GM20431 (cell line): ENCODE measurements at regions not wholly inside any gene's neighbourhood (a gene's known extent, or its start where the extent isn't known, plus 50 kb on each side); places are given as distances from the start of the nearest gene placed in this dataset.

ENCODE experiments used
- in situ Hi-C: fragments of 300-500 bp; cut with MseI, MboI; formaldehyde crosslinking; loops from one replicate; pipeline ENCODE4 v1.15.0; 2020; ENCODE audit warnings: low sequenced_read_pairs; ENCODE audit not compliant: unreplicated experiment

DNA sequence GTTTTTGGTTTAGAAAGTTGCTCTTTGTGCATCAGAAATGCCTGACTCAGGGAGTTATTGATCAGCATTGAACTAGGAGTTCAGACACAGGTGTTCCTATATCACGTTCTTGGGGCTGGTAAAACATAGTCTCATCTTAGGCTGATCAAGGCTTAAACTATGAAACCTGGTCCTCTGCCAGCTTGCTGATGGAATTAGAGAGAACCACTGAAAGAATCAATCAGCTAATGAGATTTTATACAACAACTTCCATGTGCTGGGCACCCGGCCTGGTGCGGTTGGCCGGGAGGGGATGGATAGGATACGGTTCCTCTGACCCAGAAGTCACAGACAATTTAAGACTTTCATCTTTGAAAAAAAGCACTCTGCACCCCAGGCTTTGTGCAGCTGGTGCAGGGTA is 164.9 kb downstream of the RDH14 start:
- in situ Hi-C loops = no loop called here

GRCh38 chr2:18387441-18388206 is 172.8 kb downstream of the RDH14 start:
- in situ Hi-C loops = no loop called here

DNA sequence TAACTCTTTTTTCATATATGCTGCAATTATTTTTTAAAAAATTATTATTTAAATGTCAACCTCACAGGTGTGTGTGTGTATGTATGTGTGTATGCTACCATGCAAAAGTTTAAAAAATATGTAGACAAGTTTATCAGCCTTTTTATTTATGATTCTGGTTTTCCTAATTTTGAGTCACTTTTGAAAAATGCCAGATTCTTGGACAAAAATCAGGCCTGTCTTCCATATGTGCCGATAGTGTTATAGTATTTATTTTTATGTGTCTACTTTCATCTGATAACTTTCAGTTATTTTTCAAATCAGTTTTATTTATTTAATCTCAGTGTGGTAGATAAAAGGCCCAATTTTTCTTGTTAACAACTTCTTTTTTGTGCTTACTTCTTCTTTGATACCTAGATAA is 176.2 kb downstream of the RDH14 start:
- in situ Hi-C loops = no loop called here

GRCh38 chr2:18381386-18381785 is 179.1 kb downstream of the RDH14 start:
- in situ Hi-C loops = no loop called here

- in situ Hi-C loops = no loop called here
Observed at GRCh38 chr2:18380321-18380720, 180.1 kb downstream of the RDH14 start.

DNA sequence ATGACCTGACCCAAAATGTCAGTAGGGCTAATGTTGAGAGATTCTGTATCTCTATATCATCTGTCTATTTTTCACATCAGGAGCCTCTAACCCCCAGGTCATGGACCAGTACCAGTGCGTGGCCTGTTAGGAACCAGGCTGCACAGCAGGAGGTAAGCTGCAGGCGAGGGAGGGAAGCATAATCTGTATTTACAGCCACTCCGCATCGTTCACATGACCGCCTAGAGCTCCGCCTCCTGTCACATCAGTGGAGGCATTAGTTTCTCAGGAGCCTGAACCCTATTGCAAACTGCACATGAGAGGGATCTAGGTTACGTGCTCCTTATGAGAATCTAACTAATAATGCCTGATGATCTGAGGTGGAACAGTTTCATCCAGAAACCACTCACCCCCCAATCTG is 180.6 kb downstream of the RDH14 start:
- in situ Hi-C loops = no loop called here

DNA sequence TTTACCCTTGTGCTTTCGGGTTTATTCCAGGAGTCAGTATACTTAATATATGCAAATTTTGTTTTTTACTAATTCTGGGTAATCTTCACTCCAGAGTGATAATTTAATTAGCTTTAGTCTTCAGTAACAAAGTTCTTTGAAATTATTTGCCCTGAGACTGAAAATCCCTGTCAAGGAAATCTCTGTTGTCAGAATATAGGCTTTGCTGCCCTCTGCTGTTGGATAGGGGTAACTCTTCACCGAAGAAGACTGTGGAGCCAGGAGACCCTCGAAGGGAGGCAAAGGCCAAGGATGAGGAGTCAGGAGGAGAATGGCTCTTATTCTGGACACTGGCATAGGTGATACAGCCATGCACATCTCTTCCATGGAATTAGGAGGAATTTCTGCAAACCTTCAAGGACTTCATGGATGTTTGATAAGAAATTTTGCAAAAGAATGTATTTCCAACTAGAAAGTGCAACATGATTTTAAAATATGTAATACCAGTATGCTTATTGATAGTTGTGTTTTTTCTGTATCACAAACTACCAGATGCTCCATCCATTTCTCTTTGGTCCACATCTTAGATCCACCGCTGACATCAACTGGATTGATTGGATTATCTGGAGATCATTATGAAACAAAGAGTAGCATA is 182.3 kb downstream of the RDH14 start:
- in situ Hi-C loops = no loop called here

- in situ Hi-C loops = no loop called here
Observed at GRCh38 chr2:18376936-18377335, 183.5 kb downstream of the RDH14 start.

GRCh38 chr2:18373664-18374063 is 186.8 kb downstream of the RDH14 start:
- in situ Hi-C loops = no loop called here

GRCh38 chr2:18373081-18373480 is 187.4 kb downstream of the RDH14 start:
- in situ Hi-C loops = no loop called here

GRCh38 chr2:18372641-18373040 is 187.8 kb downstream of the RDH14 start:
- in situ Hi-C loops = no loop called here

- in situ Hi-C loops = no loop called here
Observed at GRCh38 chr2:18369760-18370159, 190.7 kb downstream of the RDH14 start.

DNA sequence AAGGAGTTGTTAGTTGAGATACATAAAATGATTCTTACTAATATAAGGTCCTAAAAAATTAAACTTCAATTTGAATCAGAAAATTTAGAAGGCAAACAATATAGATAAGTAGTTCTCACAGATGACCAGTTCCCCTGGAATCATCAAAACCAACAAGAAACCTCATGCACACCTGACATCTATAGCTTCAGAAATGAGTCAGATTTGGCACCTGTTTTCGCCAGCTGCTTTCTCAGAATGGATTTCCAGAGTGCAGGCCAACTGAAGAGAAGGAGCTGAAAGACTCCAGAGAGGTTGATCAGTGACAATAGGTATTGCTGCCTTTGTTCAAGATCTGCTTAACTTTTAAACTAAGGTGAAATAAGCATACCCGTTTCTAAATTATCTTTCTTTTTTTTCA is 192.4 kb downstream of the RDH14 start:
- in situ Hi-C loops = no loop called here

- in situ Hi-C loops = no loop called here
Observed at GRCh38 chr2:18365342-18365741, 195.1 kb downstream of the RDH14 start.

DNA sequence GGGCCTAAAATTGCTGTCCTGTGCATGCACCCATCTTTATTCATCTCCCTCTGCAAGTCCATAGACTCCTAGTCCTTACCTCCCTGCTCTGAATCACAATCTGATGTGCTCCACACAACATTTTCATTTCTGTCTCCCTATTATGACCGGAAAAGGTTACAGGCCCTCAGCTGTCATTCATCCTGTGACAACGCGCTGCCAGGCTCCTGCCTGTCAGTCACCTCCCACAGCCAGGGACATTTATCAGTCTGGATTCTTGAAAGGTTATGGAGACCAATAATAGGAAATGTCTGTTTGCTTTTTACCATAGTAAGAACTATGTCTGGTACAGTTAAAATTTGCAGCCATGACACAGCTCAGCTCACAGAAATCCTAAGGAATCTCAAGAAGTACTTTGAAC is 197.1 kb downstream of the RDH14 start:
- in situ Hi-C loops = no loop called here

- in situ Hi-C loops = no loop called here
Observed at GRCh38 chr2:18362696-18363095, 197.8 kb downstream of the RDH14 start.

- in situ Hi-C loops = no loop called here
Observed at GRCh38 chr2:18357537-18357936, 202.9 kb downstream of the RDH14 start.

DNA sequence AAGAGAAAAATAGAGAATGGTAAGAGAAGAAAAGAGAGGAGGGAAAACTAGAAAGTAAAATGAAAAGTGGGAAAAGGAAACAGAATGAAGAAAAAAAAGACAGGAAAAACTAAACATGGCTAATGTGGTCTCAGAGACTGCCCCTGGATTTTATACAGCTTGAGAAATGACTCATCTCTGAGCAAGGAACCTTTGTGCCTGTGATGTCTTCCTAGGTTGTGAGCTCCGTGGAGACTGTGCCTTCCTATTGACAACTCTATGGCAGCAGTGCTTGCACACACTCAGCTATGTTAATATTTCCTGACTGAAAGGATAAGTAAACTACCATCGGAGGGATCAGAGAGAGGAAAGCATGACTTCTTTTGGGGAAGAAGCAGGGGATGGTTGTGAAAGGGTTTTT is 203.8 kb downstream of the RDH14 start:
- in situ Hi-C loops = no loop called here

DNA sequence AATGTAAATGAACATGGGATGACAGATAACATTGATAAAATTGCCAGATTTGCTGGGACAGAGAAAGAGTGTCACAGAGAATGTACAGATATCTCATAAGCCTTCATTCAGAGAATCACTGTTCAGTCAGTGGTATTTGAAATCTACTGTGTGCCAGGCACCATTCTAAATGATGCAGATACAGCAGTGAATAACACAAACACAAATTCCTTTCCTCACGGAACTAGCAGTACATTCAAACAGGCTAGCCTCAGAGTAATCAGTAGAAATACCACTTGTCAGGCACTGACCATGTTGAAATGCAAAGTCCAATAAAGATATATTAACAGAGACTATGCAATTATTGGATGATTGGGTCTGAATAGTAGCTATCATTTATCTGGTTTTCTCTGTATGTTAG is 211.0 kb downstream of the RDH14 start:
- in situ Hi-C loops = no loop called here

GRCh38 chr2:18346874-18347273 is 213.6 kb downstream of the RDH14 start:
- in situ Hi-C loops = no loop called here

DNA sequence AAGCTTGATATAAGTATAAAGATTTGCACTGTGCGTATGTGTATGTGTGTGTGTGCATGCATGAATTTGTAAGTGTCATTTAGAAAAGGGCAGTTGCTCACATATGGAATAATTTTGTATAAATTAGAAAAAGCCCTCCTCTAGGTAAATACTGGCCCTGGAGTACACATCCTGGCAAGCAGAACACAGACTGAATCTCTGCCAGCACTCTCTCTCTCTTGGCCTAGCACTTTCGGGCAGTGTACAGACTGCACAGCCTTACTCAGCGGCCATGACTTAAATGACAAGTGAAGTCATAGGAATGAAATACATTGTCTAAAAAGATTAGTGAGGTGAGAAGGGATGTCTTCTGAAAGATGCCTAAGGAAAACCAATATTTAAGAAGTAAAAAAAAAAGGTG is 214.1 kb downstream of the RDH14 start:
- in situ Hi-C loops = no loop called here

- in situ Hi-C loops = no loop called here
Observed at GRCh38 chr2:18345848-18346247, 214.6 kb downstream of the RDH14 start.
